22Rv1 (cell line): ENCODE measurements at regions not wholly inside any gene's neighbourhood (a gene's known extent, or its start where the extent isn't known, plus 50 kb on each side); places are given as distances from the start of the nearest gene placed in this dataset.
"Not testable (repeated sequence)": the region's sequence is repeated elsewhere in the genome, so short reads cannot be mapped to it uniquely, and the experiment has no call there.

Source experiments
- H3K27ac ChIP-seq: fragments of 450-650 bp; 2 replicates; pipeline ENCODE4 v1.5.1; 2017
- CTCF ChIP-seq: fragments of 450-650 bp; IDR thresholded peaks from 2 replicates; pipeline ENCODE4 v1.5.1; 2017; ENCODE audit warnings: mild to moderate bottlenecking
- ZFX ChIP-seq: fragments of 450-650 bp; IDR thresholded peaks from 2 replicates; pipeline ENCODE4 v1.6.1; 2017; ENCODE audit warnings: antibody characterized with exemption, borderline replicate concordance

- no peak overlapping the region for H3K27ac ChIP-seq
- TF ChIP-seq ZFX (no peak), CTCF (no peak)
Observed at GRCh38 chr11:122197066-122197987, 81.3 kb upstream of the BLID start.

- no peak overlapping the region for H3K27ac ChIP-seq
- no peak for TF ChIP-seq ZFX
- TF ChIP-seq CTCF, result no peak
Observed at GRCh38 chr11:122195790-122196189, 79.8 kb upstream of the BLID start.

DNA sequence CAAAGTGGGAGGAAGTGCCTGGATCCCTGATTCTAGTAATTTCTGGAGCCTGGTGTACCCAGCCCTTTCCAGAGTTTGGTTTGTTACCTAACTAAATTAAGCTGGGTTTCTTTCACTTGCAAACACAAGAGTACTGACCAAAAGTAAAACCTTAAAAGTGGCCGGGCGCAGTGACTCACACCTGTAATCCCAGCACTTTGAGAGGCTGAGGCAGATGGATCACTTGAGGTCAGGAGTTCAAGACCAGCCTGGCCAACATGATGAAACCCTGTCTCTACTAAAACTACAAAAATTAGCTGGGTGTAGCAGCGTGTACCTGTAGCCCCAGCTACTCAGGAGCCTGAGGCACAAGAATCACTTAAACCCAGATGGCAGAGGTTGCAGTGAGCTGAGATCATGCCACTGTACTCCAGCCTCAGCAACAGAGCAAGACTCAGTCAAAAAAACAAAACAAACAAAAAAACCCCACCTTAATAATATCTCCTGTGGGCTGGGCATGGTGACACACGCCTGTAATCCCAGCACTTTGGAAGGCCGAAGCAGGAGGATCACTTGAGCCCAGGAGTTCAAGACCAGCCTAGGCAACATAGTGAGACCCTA lies 78.0 kb upstream of the BLID start:
- H3K27ac ChIP-seq, result not testable (repeated sequence)

DNA sequence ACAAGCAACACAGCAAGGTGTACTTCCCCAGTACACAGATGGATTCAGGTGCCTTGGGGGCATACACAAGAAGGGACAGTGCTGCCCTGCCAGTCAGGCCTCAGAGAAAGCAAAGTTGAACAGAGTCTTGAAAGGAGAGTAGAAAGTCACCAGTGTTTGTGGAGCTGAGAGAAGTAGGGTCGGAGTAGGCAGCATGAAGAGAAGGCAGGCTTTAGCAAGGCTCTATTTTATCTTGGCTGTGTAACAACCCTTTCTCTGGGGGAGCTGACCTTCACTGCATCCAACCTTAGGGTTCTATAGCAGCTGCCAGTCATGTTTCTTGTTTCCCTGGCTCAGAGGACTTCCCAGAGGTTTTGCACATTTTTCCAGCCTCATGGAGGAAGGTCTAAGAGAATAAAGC lies 77.4 kb upstream of the BLID start:
- TF ChIP-seq ZFX, result no peak
- no peak for TF ChIP-seq CTCF
- no peak overlapping the region for H3K27ac ChIP-seq

DNA sequence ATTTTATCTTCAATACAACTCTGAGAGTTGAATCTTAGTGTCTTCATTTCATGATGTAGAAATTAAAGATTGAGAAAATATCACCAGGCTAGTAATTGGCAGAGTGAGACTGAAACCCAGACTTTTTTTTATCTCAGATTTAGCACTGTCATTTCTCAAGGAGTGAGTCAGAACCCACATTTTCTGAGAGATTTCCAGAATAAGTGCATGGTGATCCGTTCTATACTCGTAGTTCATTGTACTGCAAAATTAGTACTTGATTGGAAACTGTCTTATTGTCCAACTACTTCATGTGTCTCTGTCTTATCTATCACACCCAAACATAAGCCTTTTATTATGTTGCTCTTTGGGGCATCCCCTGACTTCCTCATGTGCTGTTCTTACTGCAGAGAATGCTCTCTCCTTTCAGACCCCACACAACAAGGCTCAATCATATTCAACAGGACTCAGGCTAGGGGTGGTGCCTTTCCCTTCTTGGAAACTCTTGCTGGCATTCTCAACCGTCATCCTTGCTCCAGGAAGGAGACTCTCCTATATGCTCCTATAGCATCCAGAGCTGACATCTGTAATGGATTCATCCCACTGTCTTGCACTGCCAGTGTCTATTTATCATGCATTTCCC lies 76.7 kb upstream of the BLID start:
- TF ChIP-seq ZFX (no peak), CTCF (no peak)
- no peak overlapping the region for H3K27ac ChIP-seq

- no peak overlapping the region for H3K27ac ChIP-seq
- TF ChIP-seq ZFX, result no peak
- no peak for TF ChIP-seq CTCF
Observed at GRCh38 chr11:122190768-122191167, 74.8 kb upstream of the BLID start.

DNA sequence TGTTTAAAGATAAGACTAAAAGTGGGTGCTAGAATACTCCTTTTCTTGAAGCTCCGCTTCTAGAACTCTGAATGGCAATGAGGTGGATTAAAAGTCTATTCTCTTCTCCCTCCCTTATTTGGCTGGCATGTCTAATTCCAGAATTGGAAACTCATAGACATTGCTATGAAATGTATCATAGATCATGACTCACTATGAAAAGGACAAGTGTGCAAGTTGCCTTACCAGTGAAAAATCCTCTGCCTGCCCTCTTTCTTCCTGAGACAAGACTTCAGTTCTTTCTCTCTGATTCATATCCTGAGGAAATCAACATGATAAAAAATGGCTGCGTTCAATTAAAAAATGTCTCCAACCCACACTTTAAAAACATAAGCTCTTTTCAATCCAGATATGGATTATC lies 73.2 kb upstream of the BLID start:
- TF ChIP-seq CTCF, result no peak
- TF ChIP-seq ZFX, result no peak
- H3K27ac ChIP-seq, result no peak overlapping the region
